HG03196 (cell line): ENCODE measurements at regions not wholly inside any gene's neighbourhood (a gene's known extent, or its start where the extent isn't known, plus 50 kb on each side); places are given as distances from the start of the nearest gene placed in this dataset.
"Not testable (repeated sequence)": the region's sequence is repeated elsewhere in the genome, so short reads cannot be mapped to it uniquely, and the experiment has no call there.

Source experiments
- ATAC-seq: cut with Tn5 transposase; IDR thresholded peaks from one replicate; pipeline ENCODE4 v1.9.1; 2021; ENCODE audit not compliant: unreplicated experiment

DNA sequence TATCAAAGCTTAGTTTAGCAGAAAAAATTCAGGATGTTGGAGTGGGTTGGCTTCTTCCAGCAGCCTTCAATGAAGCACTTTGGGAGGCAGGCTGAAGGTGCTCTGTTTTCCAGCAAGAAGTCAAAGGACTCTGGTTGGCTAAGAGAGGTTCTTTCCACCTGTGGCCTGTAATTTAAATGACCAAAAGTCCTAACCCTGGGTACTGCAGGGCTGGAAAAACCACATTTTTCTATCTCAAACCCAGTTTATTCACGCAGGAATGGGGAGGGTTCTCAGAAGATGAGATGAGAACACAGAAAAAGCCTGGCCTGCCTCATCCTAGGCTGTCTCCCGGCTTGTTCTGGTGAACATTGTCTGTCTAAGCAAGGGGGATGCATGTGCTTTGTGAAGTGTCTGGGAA lies 68.6 kb upstream of the ZFHX3 start:
- ATAC-seq, result no peak

DNA sequence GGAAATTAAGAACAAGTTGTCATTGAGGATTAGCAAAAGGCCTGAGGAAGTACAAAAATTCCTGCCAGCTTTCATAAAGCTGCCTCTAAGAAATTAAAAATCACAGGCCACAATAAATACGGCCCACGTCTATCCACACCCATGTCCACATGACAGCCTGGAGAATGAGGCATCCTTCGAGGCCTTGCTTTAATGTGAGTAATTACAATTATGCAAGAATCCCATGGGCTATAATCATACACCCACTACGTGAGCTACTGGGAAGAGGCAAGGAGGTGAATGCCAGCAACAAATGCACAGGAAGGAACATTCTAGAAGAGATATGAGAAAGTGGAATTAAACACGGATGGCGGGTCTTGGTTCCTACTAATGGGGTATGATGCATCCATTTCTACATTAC lies 65.4 kb upstream of the ZFHX3 start:
- ATAC-seq, result no peak

DNA sequence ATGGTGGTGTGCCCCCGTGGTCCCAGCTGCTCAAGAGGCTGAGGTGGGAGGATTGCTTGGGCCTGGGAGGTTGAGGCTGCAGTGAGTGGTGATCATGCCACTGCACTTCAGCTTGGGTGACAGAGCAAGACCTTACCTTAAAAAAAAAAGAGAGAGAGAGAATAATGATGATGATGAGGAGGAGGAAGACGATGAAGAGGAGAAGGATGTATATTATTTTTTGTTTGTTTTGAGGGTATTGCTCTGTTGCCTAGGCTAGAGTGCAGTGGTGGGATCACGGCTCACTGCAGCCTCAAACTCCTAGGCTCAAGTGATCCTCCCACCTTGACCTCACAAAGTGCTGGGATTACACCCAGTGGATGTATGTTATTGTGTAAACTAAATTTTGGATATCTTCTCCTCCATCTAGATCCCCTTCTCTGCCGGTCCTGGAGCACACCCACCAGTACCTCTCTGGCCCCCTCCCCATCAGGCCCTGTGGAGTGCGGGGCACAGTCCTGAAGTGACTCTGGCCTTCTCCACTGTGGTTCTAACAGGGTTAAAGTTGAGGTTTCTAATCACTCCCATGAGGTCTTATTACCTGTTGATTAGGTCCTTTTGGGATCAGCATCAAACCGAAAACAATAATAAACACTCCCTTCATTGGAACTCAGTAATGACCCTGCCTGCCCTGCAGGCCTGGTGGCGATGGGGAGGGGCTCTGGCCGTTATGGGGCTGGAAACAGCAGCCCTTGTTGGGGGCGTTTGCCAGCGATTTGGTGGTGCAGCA lies 60.5 kb upstream of the ZFHX3 start:
- ATAC-seq, result no peak

DNA sequence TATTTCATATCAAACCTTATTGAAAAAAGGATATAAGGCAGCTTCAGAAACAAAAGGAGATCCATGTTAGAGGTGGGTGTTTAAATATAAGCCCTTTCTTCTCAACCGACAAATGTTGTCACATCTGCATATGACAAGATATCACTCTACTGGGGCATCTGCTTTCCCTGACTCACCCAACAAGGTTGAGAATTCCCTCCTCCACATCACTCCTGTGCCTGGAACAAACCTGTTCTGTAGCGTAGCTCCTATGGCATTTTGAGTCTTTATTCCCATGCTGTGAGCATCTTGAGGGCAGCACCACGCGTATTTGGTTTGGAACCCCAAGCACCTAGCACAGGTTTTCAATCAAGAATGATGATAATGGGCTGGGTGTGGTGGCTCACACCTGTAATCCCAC lies 59.4 kb upstream of the ZFHX3 start:
- no peak for ATAC-seq

DNA sequence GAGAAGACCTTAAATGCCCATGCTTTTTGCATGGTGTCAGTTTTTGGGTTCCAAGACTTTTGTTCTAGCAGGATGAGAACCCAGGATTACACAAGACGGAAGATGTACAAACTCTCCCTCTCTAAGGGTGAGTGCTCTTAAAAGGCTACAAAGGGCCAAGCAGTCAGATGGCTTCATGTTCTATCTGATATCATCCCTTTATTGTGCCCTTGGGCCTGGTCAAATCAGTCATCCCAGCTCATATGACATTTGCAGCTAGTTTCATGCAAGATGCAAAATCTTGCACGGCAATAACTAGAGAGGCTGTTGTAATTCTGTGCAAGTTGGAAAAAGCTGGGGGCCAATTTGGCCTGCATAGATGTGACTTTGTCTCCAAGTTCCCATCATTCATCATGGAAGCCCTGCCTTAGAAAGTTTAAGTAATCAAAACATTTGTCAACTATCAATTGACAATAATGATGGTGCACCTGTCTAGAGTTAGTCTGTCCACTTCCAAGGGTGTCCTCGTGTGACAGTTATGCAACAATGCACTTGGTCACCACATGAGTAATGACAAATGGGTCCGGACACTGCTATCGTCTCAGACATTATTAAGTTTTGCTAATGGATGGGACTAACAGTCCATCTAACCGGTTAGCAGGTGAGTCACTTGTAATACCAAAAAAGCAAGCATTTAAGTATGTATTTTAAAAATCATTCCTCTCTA lies 58.6 kb upstream of the ZFHX3 start:
- no peak for ATAC-seq

DNA sequence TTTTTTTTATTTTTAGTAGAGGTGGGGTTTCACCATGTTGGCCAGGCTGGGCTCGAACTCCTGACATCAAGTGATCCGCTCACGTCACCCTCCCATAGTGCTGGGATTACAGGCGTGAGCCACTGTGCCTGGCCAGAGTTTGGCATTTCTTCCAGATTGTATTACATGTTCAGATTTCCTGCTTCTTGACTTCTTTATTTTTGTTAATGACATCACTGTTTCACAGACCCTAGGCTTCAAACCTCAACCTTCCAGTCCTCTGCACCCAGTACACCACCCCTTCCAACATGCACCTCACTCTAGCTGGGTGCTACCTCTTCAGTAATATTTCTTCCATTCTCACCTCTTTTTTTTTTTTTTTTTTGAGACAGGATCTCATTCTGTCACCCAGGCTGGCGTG lies 53.6 kb upstream of the ZFHX3 start:
- ATAC-seq, result no peak

DNA sequence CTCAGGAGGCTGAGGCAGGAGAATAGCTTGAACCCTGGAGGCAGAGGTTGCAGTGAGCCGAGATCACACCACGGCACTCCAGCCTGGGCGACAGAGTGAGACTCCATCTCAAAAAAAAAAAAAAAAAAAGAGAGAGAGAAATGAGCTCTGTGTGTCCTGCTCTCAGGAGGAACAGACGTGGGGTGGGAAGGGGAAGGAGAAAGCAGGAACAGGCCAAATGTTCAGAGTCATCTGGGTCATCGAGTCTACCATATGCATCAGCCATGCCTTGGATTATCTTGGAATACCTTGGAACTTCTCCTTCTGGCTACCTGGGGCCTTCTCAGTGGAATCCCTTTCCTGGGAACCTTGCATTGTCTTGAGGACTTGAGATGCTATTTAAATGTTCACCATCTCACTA lies 51.7 kb upstream of the ZFHX3 start:
- not testable (repeated sequence) for ATAC-seq
